Thymus (tissue), 11 donors: ENCODE measurements at regions not wholly inside any gene's neighbourhood (a gene's known extent, or its start where the extent isn't known, plus 50 kb on each side); places are given as distances from the start of the nearest gene placed in this dataset.

Source experiments
- DNase-seq, 9 donors: peaks; one replicate each; pipeline ENCODE4 v3.0.0-alpha.2; 2013; ENCODE audit warnings: low spot score in 9 of 9, low read depth in 6 of 9, missing footprints in 1 of 9
- H3K27ac ChIP-seq, 2 donors: one replicate each; pipeline ENCODE4 v1.5.1; 2013; ENCODE audit warnings: control low read depth in 1 of 2, low read depth in 1 of 2, low read length in 1 of 2, mild to moderate bottlenecking in 1 of 2, moderate library complexity in 1 of 2
- H3K27me3 ChIP-seq, 2 donors: one replicate each; pipeline ENCODE4 v1.5.1; 2013; ENCODE audit warnings: low read length in 1 of 2; ENCODE audit not compliant: control insufficient read depth in 2 of 2, insufficient read depth in 1 of 2
- H3K36me3 ChIP-seq, 2 donors: one replicate each; pipeline ENCODE4 v1.5.1; 2013; ENCODE audit warnings: low read length in 1 of 2, mild to moderate bottlenecking in 1 of 2, moderate library complexity in 1 of 2; ENCODE audit not compliant: control insufficient read depth in 2 of 2, insufficient read depth in 2 of 2
- H3K4me1 ChIP-seq, 2 donors: one replicate each; pipeline ENCODE4 v1.5.1; 2013; ENCODE audit warnings: low read length in 2 of 2; ENCODE audit not compliant: control insufficient read depth in 2 of 2, insufficient read depth in 2 of 2
- H3K4me3 ChIP-seq, 2 donors: one replicate each; pipeline ENCODE4 v1.5.1; 2013; ENCODE audit warnings: low read length in 2 of 2, control low read depth in 1 of 2, mild to moderate bottlenecking in 1 of 2
- H3K9me3 ChIP-seq, 2 donors: one replicate each; pipeline ENCODE4 v1.5.1; 2013; ENCODE audit warnings: low read length in 1 of 2, mild to moderate bottlenecking in 1 of 2; ENCODE audit not compliant: control insufficient read depth in 2 of 2, insufficient read depth in 1 of 2
- WGBS: extraction: QIAGEN DNeasy Blood & Tissue Kit; methylation state at CpG from one replicate; pipeline ENCODE4 v1.1.7; 2013; 5-methylcytosine and 5-hydroxymethylcytosine counted together
- donor health status: healthy.

DNA sequence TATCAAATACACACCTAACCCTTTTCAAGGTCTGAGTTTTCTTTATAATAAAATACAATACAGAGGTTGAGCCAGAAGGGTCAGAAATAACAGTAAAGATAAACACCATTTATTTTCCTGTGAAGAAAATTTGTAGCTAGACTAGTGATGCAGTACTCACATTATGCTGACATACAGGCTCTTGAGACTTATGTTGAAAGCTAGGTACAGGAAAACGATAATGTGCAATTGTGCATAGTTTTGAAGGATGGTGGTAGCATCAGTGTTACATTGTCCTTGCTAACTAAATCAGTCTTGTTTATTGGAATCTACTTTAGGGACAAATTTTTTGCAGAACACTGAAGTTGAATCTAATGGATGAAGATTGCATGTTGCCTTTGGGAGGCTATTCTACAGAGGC lies 1877.2 kb downstream of the PCDH7 start:
- WGBS, result 87% methylated on average over 1 of the region's 1 CpG
- no peak for DNase-seq
- Histone ChIP-seq H3K4me3 (no peak overlapping the region), H3K9me3 (no peaks in the 10 kb centered on the region), H3K36me3 (no peaks in the 10 kb centered on the region), H3K27me3 (no peaks in the 10 kb centered on the region), H3K27ac (no peak overlapping the region), H3K4me1 (no peaks in the 10 kb centered on the region)

DNA sequence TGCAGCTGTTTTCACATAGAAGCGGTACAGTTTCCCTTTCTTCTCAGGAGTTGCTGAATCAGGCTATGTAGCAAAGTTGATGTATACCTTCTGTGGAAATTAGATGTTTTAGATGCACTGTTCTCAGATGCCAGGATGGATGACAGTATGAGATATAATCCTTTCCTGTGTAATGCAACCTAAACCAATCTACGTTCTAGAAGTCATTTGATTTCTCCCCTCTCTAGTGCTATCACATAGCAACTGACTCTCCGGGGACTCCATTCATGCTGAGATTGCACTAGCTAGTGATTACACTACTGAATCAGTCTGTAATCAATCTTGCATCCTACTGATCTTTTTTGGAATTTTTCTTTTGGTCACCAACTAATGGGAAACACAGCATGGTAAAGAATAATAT lies 1881.7 kb downstream of the PCDH7 start:
- Histone ChIP-seq H3K36me3 (no peaks in the 10 kb centered on the region), H3K27me3 (no peaks in the 10 kb centered on the region), H3K4me3 (no peak overlapping the region), H3K4me1 (no peaks in the 10 kb centered on the region), H3K9me3 (no peaks in the 10 kb centered on the region), H3K27ac (no peak overlapping the region)
- WGBS, result 94% methylated on average over 3 of the region's 3 CpGs
- DNase-seq, result no peak

DNA sequence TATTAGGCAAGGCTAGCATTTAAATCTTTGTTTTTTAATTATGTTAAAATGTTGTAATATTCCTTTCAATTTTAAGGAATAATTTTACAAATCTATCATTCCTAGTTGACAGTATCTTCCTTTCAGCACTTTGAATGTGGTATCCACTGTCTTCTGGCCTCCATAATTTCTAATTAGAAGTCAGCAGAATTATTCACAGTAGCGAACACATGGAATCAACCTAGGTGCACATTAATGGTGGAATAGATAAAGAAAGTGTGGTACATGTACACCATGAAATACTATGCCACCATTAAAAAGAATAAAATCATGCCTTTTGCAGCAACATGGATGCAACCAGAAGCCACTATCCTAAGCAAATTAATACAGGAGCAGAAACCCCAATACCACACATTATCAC lies 1887.8 kb downstream of the PCDH7 start:
- Histone ChIP-seq H3K36me3 (no peaks in the 10 kb centered on the region), H3K27ac (no peak overlapping the region), H3K4me3 (no peak overlapping the region), H3K27me3 (no peaks in the 10 kb centered on the region), H3K4me1 (no peaks in the 10 kb centered on the region), H3K9me3 (peaks cover 2 to 3% of the 10 kb centered on the region in 2 donors)
- WGBS, result 96% methylated on average over 1 of the region's 1 CpG
- DNase-seq, result no peak

DNA sequence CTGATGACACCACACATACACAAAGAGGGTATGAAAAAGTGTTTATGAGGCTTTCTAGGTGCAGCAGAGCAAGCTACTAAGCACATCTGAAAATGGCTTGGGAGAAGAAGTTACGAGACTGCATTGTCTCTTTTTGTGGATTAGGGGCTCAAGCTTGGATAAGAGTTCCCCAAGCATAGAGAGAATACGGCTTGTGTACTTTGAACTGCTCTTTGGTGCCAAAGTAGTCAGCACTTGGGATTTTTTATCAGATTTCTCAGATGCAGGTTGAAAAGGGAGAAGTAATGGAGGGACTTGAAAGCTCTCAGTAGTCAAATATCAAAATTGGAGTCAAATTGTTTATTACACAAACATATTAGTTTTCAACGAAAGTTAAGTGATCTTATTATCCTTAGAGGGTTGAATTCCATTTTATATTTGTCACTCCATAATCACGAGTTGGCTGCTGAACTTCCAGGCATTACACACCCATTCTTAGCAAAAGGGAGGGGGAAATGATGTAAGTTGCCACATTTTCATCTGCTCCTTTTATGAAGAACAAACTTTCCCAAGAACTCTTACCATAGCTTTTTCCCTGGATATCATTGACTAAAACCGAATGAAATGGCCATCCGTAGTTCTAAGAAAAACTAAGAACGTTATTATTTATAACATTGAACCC lies 1904.9 kb downstream of the PCDH7 start:
- no peaks in the 10 kb centered on the region for H3K4me1 ChIP-seq
- H3K27ac ChIP-seq, result no peak overlapping the region
- H3K4me3 ChIP-seq, result no peak overlapping the region
- H3K27me3 ChIP-seq, result no peaks in the 10 kb centered on the region
- H3K9me3 ChIP-seq, result peaks cover 2 to 6% of the 10 kb centered on the region in 2 donors
- H3K36me3 ChIP-seq, result no peaks in the 10 kb centered on the region
- 92% methylated on average over 7 of the region's 7 CpGs for WGBS
- DNase-seq, result no peak

DNA sequence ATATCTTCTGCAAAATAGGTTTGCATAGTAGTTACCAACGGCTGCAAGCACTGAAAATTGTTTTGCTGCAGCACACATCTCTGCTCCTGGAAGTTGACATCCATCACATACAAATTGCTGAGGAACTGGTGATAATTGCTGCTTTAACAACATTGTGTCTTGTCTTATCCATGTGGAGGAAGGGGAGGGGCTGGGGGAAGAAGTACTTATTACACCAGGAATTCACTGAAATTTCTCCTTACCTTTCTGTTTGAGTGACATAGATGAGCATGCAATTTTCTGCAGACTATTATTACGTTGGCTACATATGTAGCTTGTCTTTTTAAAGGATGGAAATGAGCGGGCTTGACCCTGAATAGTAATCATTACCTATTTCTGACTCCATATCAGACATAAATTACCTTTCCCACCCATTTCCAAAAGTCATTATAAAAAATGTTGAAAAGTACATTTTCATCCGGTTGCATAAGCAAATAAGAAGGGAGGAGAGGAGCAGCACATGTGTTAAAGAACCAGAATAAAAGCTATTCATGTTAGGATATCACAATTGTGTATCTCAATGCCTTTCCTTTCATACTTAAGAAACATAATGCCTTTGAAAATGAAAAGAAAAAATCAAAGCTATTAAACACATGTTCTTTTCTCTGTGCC lies 1905.6 kb downstream of the PCDH7 start:
- no peaks in the 10 kb centered on the region for H3K27me3 ChIP-seq
- H3K4me1 ChIP-seq, result no peaks in the 10 kb centered on the region
- no peak for DNase-seq
- no peak overlapping the region for H3K4me3 ChIP-seq
- H3K36me3 ChIP-seq, result no peaks in the 10 kb centered on the region
- peaks cover 2 to 6% of the 10 kb centered on the region in 2 donors for H3K9me3 ChIP-seq
- 89% methylated on average over 4 of the region's 4 CpGs for WGBS
- no peak overlapping the region for H3K27ac ChIP-seq

DNA sequence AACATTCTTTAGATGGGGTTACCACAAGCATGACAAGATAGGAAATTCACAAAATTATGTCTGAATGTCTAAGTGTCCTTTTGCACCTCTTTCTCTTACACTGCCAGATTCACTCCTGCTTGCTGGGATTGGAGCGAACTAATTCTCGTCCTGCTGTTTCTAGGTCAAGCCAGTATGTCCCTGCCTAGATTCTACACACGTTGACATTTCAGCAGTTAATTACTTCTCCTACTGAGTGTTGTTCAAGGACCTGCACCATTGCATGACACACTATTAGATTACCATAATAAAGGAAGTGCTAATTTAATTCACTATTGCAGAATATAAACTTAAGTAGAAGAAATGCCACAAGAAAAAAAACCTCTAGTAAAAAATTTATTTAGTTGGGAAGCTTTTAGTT lies 1911.7 kb downstream of the PCDH7 start:
- DNase-seq, result no peak
- Histone ChIP-seq H3K36me3 (no peaks in the 10 kb centered on the region), H3K4me3 (no peak overlapping the region), H3K27me3 (no peaks in the 10 kb centered on the region), H3K9me3 (peaks cover 2 to 6% of the 10 kb centered on the region in 2 donors), H3K4me1 (no peaks in the 10 kb centered on the region), H3K27ac (no peak overlapping the region)
- WGBS, result 82% methylated on average over 3 of the region's 3 CpGs

DNA sequence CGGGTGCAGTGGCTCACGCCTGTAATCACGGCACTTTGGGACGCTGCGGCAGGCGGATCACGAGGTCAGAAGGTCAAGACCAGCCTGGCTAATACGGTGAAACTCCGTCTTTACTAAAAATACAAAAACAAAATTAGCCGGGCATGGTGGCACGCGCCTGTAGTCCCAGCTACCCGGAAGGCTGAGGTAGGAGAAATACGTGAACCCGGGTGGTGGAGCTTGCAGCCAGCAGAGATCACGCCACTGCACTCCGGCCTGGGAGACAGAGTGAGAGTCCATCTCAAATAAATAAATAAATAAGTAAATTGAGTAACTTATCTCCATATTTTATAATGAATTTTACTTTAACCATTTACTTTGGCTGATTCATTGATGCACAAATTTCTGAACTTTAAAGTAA lies 1913.3 kb downstream of the PCDH7 start:
- Histone ChIP-seq H3K9me3 (no peaks in the 10 kb centered on the region), H3K4me1 (no peaks in the 10 kb centered on the region), H3K36me3 (no peaks in the 10 kb centered on the region), H3K27me3 (no peaks in the 10 kb centered on the region), H3K27ac (no peak overlapping the region), H3K4me3 (no peak overlapping the region)
- no peak for DNase-seq
- 97% methylated on average over 17 of the region's 17 CpGs for WGBS

DNA sequence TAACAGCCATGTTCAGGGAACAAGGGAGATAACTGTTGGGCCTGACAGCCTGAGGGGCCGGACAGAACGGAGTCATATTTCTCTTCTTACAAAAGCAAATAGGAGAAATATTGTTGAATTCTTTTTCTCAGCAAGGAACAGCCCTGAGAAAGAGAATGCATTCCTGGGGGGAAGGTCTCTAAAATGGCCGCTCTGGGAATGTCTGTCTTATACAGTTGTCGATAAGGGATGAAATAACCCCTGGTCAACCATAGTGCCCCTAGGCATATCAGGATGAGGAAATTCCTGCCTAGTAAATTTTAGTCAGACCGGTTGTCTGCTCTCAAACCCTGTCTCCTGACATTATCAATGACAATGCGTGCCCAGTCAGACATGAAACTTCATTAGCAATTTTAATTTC lies 1925.5 kb downstream of the PCDH7 start:
- Histone ChIP-seq H3K27ac (no peak overlapping the region), H3K9me3 (no peaks in the 10 kb centered on the region), H3K27me3 (no peaks in the 10 kb centered on the region), H3K36me3 (no peaks in the 10 kb centered on the region), H3K4me3 (no peak overlapping the region), H3K4me1 (no peaks in the 10 kb centered on the region)
- 96% methylated on average over 6 of the region's 6 CpGs for WGBS
- DNase-seq, result no peak

DNA sequence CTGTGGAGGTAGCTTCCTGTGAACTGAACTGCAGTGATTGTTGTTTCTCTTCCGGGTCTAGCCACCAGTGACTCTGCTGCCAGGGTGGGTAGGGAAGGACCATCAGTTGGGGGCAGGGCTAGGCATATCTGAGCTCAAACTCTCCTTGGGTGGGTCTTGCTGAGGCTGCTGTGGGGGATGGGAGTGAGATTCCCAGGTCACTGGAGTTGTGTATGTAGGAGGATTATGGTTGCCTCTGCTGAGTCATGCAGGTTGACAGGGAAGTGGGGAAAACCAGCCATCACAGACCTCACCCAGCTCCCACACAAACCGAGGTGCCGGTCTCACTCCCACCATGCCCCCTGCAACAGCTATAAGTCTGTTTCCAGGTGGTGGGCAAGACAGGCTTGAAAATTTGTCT lies 1937.8 kb downstream of the PCDH7 start:
- Histone ChIP-seq H3K9me3 (peaks cover 0 to 5% of the 10 kb centered on the region in 2 donors), H3K27me3 (no peaks in the 10 kb centered on the region), H3K36me3 (no peaks in the 10 kb centered on the region), H3K4me3 (no peak overlapping the region), H3K4me1 (no peaks in the 10 kb centered on the region), H3K27ac (no peak overlapping the region)
- no peak for DNase-seq
- WGBS, result 88% methylated on average over 3 of the region's 3 CpGs
